WTC11 (cell line): ENCODE measurements at regions not wholly inside any gene's neighbourhood (a gene's known extent, or its start where the extent isn't known, plus 50 kb on each side); places are given as distances from the start of the nearest gene placed in this dataset.

ENCODE experiments used
- ATAC-seq: fragments of 200-7000 bp; cut with Tn5 transposase; 2 replicates; pipeline ENCODE4 v1.10.0; 2021; ENCODE audit warnings: mild to moderate bottlenecking, moderate library complexity
- CTCF ChIA-PET: fragments of 300-600 bp; sonication (Branson Sonifier 250); formaldehyde crosslinking; loops from one replicate; lab custom pipeline; 2021; ENCODE audit warnings: antibody characterized with exemption; lab: Charles Lee
- POLR2A ChIA-PET: fragments of 350-600 bp; sonication (Branson Sonifier 250); formaldehyde crosslinking; loops from one replicate; lab custom pipeline; 2021; ENCODE audit warnings: antibody characterized with exemption; lab: Charles Lee
- DNase-seq: peaks from one replicate; pipeline ENCODE4 v3.0.0; 2021; ENCODE audit warnings: low spot score
- H3K27ac Mint-ChIP-seq: 2 replicates; pipeline ENCODE4 v1.8.0; 2021; ENCODE audit warnings: mixed read lengths
- H3K27me3 Mint-ChIP-seq: 2 replicates; pipeline ENCODE4 v1.8.0; 2021; ENCODE audit warnings: low read depth, mild to moderate bottlenecking, moderate library complexity, mixed read lengths
- H3K36me3 Mint-ChIP-seq: 2 replicates; pipeline ENCODE4 v1.8.0; 2021; ENCODE audit warnings: mixed read lengths
- H3K4me1 Mint-ChIP-seq: 2 replicates; pipeline ENCODE4 v1.8.0; 2022; ENCODE audit warnings: mixed read lengths
- H3K4me3 Mint-ChIP-seq: 2 replicates; pipeline ENCODE4 v1.8.0; 2021; ENCODE audit warnings: mild to moderate bottlenecking, moderate library complexity, mixed read lengths
- H3K9me3 Mint-ChIP-seq: 2 replicates; pipeline ENCODE4 v1.8.0; 2021; ENCODE audit warnings: mixed read lengths
- CBFB ChIP-seq: sonication (generic); formaldehyde crosslinking; IDR thresholded peaks from 2 replicates; pipeline ENCODE4 v1.8.1; 2022; ENCODE audit warnings: mild to moderate bottlenecking, low read depth, missing genetic modification reagents
- CTCF ChIP-seq: fragments of 200-600 bp; IDR thresholded peaks from 2 replicates; pipeline ENCODE4 v1.8.0; 2022; ENCODE audit warnings: antibody characterized with exemption
- E2F4 ChIP-seq: sonication (generic); formaldehyde crosslinking; IDR thresholded peaks from 2 replicates; pipeline ENCODE4 v1.8.1; 2022; ENCODE audit warnings: low read depth, mild to moderate bottlenecking, moderate library complexity, missing genetic modification reagents, borderline replicate concordance
- EMX1 ChIP-seq: fragments of 250-450 bp; sonication (Bioruptor Pico); IDR thresholded peaks from 2 replicates; pipeline ENCODE4 v1.8.0; 2021; ENCODE audit warnings: mild to moderate bottlenecking
- FOXK1 ChIP-seq: sonication (generic); formaldehyde crosslinking; IDR thresholded peaks from 2 replicates; pipeline ENCODE4 v1.8.0; 2022; ENCODE audit warnings: mild to moderate bottlenecking, moderate library complexity, missing genetic modification reagents
- FOXP4 ChIP-seq: sonication (generic); formaldehyde crosslinking; IDR thresholded peaks from 2 replicates; pipeline ENCODE4 v1.8.0; 2022; ENCODE audit warnings: mild to moderate bottlenecking, missing genetic modification reagents
- HMGXB4 ChIP-seq: sonication (generic); formaldehyde crosslinking; IDR thresholded peaks from 2 replicates; pipeline ENCODE4 v1.8.1; 2023; ENCODE audit warnings: mild to moderate bottlenecking, moderate library complexity, missing genetic modification reagents
- IRF1 ChIP-seq: sonication (generic); formaldehyde crosslinking; IDR thresholded peaks from 2 replicates; pipeline ENCODE4 v1.8.0; 2023; ENCODE audit warnings: missing genetic modification reagents
- MAX ChIP-seq: sonication (generic); formaldehyde crosslinking; IDR thresholded peaks from 2 replicates; pipeline ENCODE4 v1.8.0; 2022; ENCODE audit warnings: mild to moderate bottlenecking, missing genetic modification reagents
- NR2C2 ChIP-seq: sonication (generic); formaldehyde crosslinking; IDR thresholded peaks from 2 replicates; pipeline ENCODE4 v1.8.0; 2022; ENCODE audit warnings: mild to moderate bottlenecking, missing genetic modification reagents
- SP1 ChIP-seq: sonication (generic); formaldehyde crosslinking; conservative IDR thresholded peaks from 2 replicates; pipeline ENCODE4 v1.8.1; 2022; ENCODE audit warnings: missing genetic modification reagents
- USF2 ChIP-seq: sonication (generic); formaldehyde crosslinking; IDR thresholded peaks from 2 replicates; pipeline ENCODE4 v1.8.1; 2023; ENCODE audit warnings: mild to moderate bottlenecking, missing genetic modification reagents, moderate library complexity
- ZBTB21 ChIP-seq: sonication (generic); formaldehyde crosslinking; IDR thresholded peaks from 2 replicates; pipeline ENCODE4 v1.8.1; 2023; ENCODE audit warnings: mild to moderate bottlenecking, missing genetic modification reagents, borderline replicate concordance
- ZBTB43 ChIP-seq: sonication (generic); formaldehyde crosslinking; IDR thresholded peaks from 2 replicates; pipeline ENCODE4 v1.8.1; 2023; ENCODE audit warnings: mild to moderate bottlenecking, missing genetic modification reagents
- ZNF121 ChIP-seq: sonication (generic); formaldehyde crosslinking; IDR thresholded peaks from 2 replicates; pipeline ENCODE4 v1.8.0; 2023; ENCODE audit warnings: missing genetic modification reagents
- ZNF219 ChIP-seq: sonication (generic); formaldehyde crosslinking; IDR thresholded peaks from 2 replicates; pipeline ENCODE4 v1.8.0; 2023; ENCODE audit warnings: missing genetic modification reagents, mild to moderate bottlenecking, borderline replicate concordance
- ZNF423 ChIP-seq: fragments of 250-450 bp; sonication (Bioruptor Pico); IDR thresholded peaks from 2 replicates; pipeline ENCODE4 v2.1.2; 2022; ENCODE audit warnings: mild to moderate bottlenecking, moderate library complexity
- ZNF425 ChIP-seq: fragments of 250-450 bp; sonication (Bioruptor Pico); conservative IDR thresholded peaks from 2 replicates; pipeline ENCODE4 v1.9.0; 2021; ENCODE audit warnings: mild to moderate bottlenecking
- ZNF512 ChIP-seq: sonication (generic); formaldehyde crosslinking; IDR thresholded peaks from 2 replicates; pipeline ENCODE4 v1.8.1; 2022; ENCODE audit warnings: missing genetic modification reagents, borderline replicate concordance

- Mint-ChIP-seq H3K27ac (no peak overlapping the region), H3K27me3 (peaks cover 23% of the 10 kb centered on the region), H3K4me1 (peaks cover 6% of the 10 kb centered on the region; the same call in 1 of the 2 replicates), H3K36me3 (peaks cover 8% of the 10 kb centered on the region; the same call in 1 of the 2 replicates), H3K9me3 (peaks cover 9% of the 10 kb centered on the region), H3K4me3 (no peak overlapping the region)
- DNase-seq (peak; percentile 68), ATAC-seq (peak; percentile 90)
- CTCF ChIA-PET, result interaction anchor here (0.5 to 1.7 kb wide), 26 partner anchors 9 to 409 kb away, joined by 3 to 12 read pairs (median 4); no protein-coding TSS in a partner anchor
- POLR2A ChIA-PET, result no interaction called here
- TF ChIP-seq CTCF (peak; percentile 64), HMGXB4 (CRISPR knock-in tag) (no peak), IRF1 (CRISPR knock-in tag) (no peak), ZNF512 (CRISPR knock-in tag) (no peak), ZNF423 (CRISPR knock-in tag) (no peak), SP1 (CRISPR knock-in tag) (no peak), CBFB (CRISPR knock-in tag) (no peak)
These were observed 400.0 kb upstream of the CDH4 start for GRCh38 chr20:60851826-60852704.

GRCh38 chr20:60857708-60858107, 394.4 kb upstream of the CDH4 start:
- DNase-seq (no peak), ATAC-seq (no peak)
- Mint-ChIP-seq H3K36me3 (peaks cover 8% of the 10 kb centered on the region; the same call in 1 of the 2 replicates), H3K9me3 (peaks cover 15% of the 10 kb centered on the region), H3K27me3 (peaks cover 29% of the 10 kb centered on the region), H3K4me1 (no peaks in the 10 kb centered on the region), H3K4me3 (no peak overlapping the region), H3K27ac (no peak overlapping the region)
- ChIA-PET POLR2A (no interaction called here), CTCF (interaction anchor here (0.7 kb wide), 1 partner anchor 158 kb away, joined by 3 read pairs; no protein-coding TSS in a partner anchor)
- TF ChIP-seq ZNF121 (CRISPR knock-in tag) (no peak), FOXK1 (CRISPR knock-in tag) (no peak), ZNF219 (CRISPR knock-in tag) (no peak), MAX (CRISPR knock-in tag) (no peak), ZNF425 (CRISPR knock-in tag) (no peak), FOXP4 (CRISPR knock-in tag) (no peak), USF2 (no peak), ZBTB43 (CRISPR knock-in tag) (no peak), NR2C2 (CRISPR knock-in tag) (no peak), ZBTB21 (CRISPR knock-in tag) (no peak), EMX1 (CRISPR knock-in tag) (no peak), E2F4 (CRISPR knock-in tag) (no peak)
